Heart right ventricle (tissue), 16 donors: ENCODE measurements at regions not wholly inside any gene's neighbourhood (a gene's known extent, or its start where the extent isn't known, plus 50 kb on each side); places are given as distances from the start of the nearest gene placed in this dataset.

ENCODE experiments used
- ATAC-seq, 8 donors: fragments of 200-7000 bp; cut with Tn5 transposase; one replicate each; pipeline ENCODE4 v1.9.1; 2020; ENCODE audit warnings: mild to moderate bottlenecking in 8 of 8, moderate library complexity in 8 of 8, moderate number of reproducible peaks in 1 of 8
- DNase-seq, 2 donors: peaks; one replicate each; pipeline ENCODE4 v3.0.0-alpha.2; 2020
- H3K27ac ChIP-seq, 10 donors: fragments of 200-600 bp; sonication (generic) in 2 of 10; one replicate each; pipeline versions ENCODE4 v1.5.0 to v1.8.0; 2020 to 2022; ENCODE audit warnings: mild to moderate bottlenecking in 3 of 10
- H3K27me3 ChIP-seq, 7 donors: fragments of 200-600 bp; one replicate each; pipeline ENCODE4 v1.8.0; 2021 to 2022; ENCODE audit warnings: mild to moderate bottlenecking in 2 of 7
- H3K36me3 ChIP-seq, 9 donors: fragments of 200-600 bp; sonication (generic) in 1 of 9; one replicate each; pipeline versions ENCODE4 v1.5.0 to v1.8.0; 2020 to 2022; ENCODE audit warnings: mild to moderate bottlenecking in 2 of 9
- H3K4me1 ChIP-seq, 9 donors: fragments of 200-600 bp; sonication (generic) in 1 of 9; one replicate each; pipeline versions ENCODE4 v1.5.0 to v1.8.0; 2020 to 2022; ENCODE audit warnings: mild to moderate bottlenecking in 4 of 9
- H3K4me3 ChIP-seq, 10 donors: fragments of 200-600 bp; sonication (generic) in 2 of 10; one replicate each; pipeline versions ENCODE4 v1.5.0 to v1.8.0; 2020 to 2022; ENCODE audit warnings: mild to moderate bottlenecking in 7 of 10, moderate library complexity in 2 of 10
- H3K9me3 ChIP-seq, 11 donors: fragments of 200-600 bp in 10 of 11; sonication (generic) in 2 of 11; one replicate each; pipeline versions ENCODE4 v1.5.0 to v1.8.0; 2013 to 2022; ENCODE audit warnings: mild to moderate bottlenecking in 2 of 11, control low read depth in 1 of 11, moderate library complexity in 1 of 11
- WGBS, 2 donors: extraction: QIAGEN DNeasy Blood & Tissue Kit; methylation state at CpG; one replicate each; pipeline ENCODE4 v1.1.7; 2013; ENCODE audit warnings: inconsistent platforms in 1 of 2; 5-methylcytosine and 5-hydroxymethylcytosine counted together
- intact Hi-C, 10 donors: fragments of 100-400 bp; cut with DNase I; formaldehyde crosslinking; loops; one replicate each; pipeline versions ENCODE4 v1.11.1 to v1.14.2; 2022
- TF ChIP-seq, protein P1 (sequence below), 9 donors: fragments of 200-600 bp; sonication (generic) in 2 of 9; IDR thresholded peaks; one replicate each; pipeline versions ENCODE4 v1.5.0 to v1.8.0; 2021 to 2022; ENCODE audit warnings: antibody characterized with exemption in 9 of 9, mild to moderate bottlenecking in 5 of 9, moderate library complexity in 1 of 9
- donor health status: Arrhythmogenic right ventricular cardiomyopathy.
- donor health status: ischemic (EF 13 %, LVEDD 7.1; RV severe dilation, severe dysfunction).
- donor health status: healthy with polysubstance abuse.
- donor health status: DM: no; HTN: yes; CAD: no.
- donor health status: DM: no; HTN: no; CAD: no.
- donor health status: ischemic (EF 25% LVEDD 6.9; RV normal size, moderate dysfunction).
- donor health status: ischemic (EF 25% LVEDD 5.7; RV mildly dilated, moderate dysfunction).
- donor health status: healthy.
- donor health status: DM: yes; HTN: yes; CAD: no.
- donor health status: Ischemic cardiomyopathy.
- donor health status: ischemic (EF 35%, LVEDD 5.7; RV mildly dilated, moderate dysfunction).
- donor health status: nonischemic (EF 11% LVEDD 7.7; RV severe dilation, severe dysfunction).
- donor health status: DM: yes; HTN: yes; CAD: no.
- donor health status: PGD.
- donor health status: ischemic (EF 29% LVEDD 5.4; RV normal size, mild dysfunction).
- donor health status: nonischemic (EF 23%, LVEDD 6.1; RV moderate dilation, normal function).

- Histone ChIP-seq H3K27me3 (no peaks in the 10 kb centered on the region), H3K4me1 (peaks cover 0 to 25% (median 3%) of the 10 kb centered on the region in 9 donors), H3K36me3 (no peaks in the 10 kb centered on the region), H3K9me3 (peaks cover 0 to 6% (median 0%) of the 10 kb centered on the region in 11 donors), H3K4me3 (no peak overlapping the region), H3K27ac (peak overlapping the region in 1 of 10 donors; percentile 7)
- TF ChIP-seq, protein P1, sequence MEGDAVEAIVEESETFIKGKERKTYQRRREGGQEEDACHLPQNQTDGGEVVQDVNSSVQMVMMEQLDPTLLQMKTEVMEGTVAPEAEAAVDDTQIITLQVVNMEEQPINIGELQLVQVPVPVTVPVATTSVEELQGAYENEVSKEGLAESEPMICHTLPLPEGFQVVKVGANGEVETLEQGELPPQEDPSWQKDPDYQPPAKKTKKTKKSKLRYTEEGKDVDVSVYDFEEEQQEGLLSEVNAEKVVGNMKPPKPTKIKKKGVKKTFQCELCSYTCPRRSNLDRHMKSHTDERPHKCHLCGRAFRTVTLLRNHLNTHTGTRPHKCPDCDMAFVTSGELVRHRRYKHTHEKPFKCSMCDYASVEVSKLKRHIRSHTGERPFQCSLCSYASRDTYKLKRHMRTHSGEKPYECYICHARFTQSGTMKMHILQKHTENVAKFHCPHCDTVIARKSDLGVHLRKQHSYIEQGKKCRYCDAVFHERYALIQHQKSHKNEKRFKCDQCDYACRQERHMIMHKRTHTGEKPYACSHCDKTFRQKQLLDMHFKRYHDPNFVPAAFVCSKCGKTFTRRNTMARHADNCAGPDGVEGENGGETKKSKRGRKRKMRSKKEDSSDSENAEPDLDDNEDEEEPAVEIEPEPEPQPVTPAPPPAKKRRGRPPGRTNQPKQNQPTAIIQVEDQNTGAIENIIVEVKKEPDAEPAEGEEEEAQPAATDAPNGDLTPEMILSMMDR (IDR thresholded peaks at IDR 0.05): no peak
- peak in 1 of 8 donors; percentile 64 for ATAC-seq
- WGBS, 2 donors: 60 to 65% methylated on average over 3 of the region's 3 CpGs
- no peak for DNase-seq
- intact Hi-C loops: no loop called here
Observed at GRCh38 chr12:75632442-75632841, 121.0 kb upstream of the KRR1 start.

GRCh38 chr12:75631831-75632230 lies 120.4 kb upstream of the KRR1 start:
- intact Hi-C loops: no loop called here
- peak overlapping the region in 1 of 10 donors; percentile 7 for H3K27ac ChIP-seq

GRCh38 chr12:75630091-75630490 lies 118.7 kb upstream of the KRR1 start:
- ATAC-seq: no peak
- DNase-seq: no peak
- Histone ChIP-seq H3K9me3 (peaks cover 0 to 6% (median 0%) of the 10 kb centered on the region in 11 donors), H3K36me3 (no peaks in the 10 kb centered on the region), H3K27me3 (no peaks in the 10 kb centered on the region), H3K4me3 (no peak overlapping the region), H3K27ac (no peak overlapping the region), H3K4me1 (peaks cover 0 to 23% (median 3%) of the 10 kb centered on the region in 9 donors)
- intact Hi-C loops: no loop called here
- WGBS, 2 donors: 71 to 93% methylated on average over 2 of the region's 2 CpGs
- TF ChIP-seq, protein P1 (IDR thresholded peaks at IDR 0.05): no peak

More at GRCh38 chr12:75631831-75632230, 120.4 kb upstream of the KRR1 start:
- TF ChIP-seq, protein P1 (IDR thresholded peaks at IDR 0.05): no peak
- Histone ChIP-seq H3K4me3 (no peak overlapping the region), H3K4me1 (peaks cover 0 to 25% (median 3%) of the 10 kb centered on the region in 9 donors), H3K36me3 (no peaks in the 10 kb centered on the region), H3K9me3 (peaks cover 0 to 6% (median 0%) of the 10 kb centered on the region in 11 donors), H3K27me3 (no peaks in the 10 kb centered on the region)
- 88 to 89% methylated on average over 5 of the region's 5 CpGs for WGBS, 2 donors
- no peak for DNase-seq
- ATAC-seq: no peak

- no peak overlapping the region for H3K27ac ChIP-seq
- H3K27me3 ChIP-seq: no peaks in the 10 kb centered on the region
- intact Hi-C loops: loop anchor here in 3 of 10 donors (10.0 kb wide), 1 partner anchor 406 kb away; the partner anchor contains the start of gene PHLDA1 (in 3 of the 3)
- H3K4me3 ChIP-seq: no peak overlapping the region
- no peaks in the 10 kb centered on the region for H3K36me3 ChIP-seq
- H3K4me1 ChIP-seq: peaks cover 0 to 15% (median 0%) of the 10 kb centered on the region in 9 donors
- H3K9me3 ChIP-seq: peaks cover 0 to 6% (median 0%) of the 10 kb centered on the region in 11 donors
- ATAC-seq: no peak
- TF ChIP-seq, protein P1 (IDR thresholded peaks at IDR 0.05): no peak
- no peak for DNase-seq
Observed at GRCh38 chr12:75628916-75629315, 117.5 kb upstream of the KRR1 start.
